Fibroblast of lung (primary cell): ENCODE measurements at regions not wholly inside any gene's neighbourhood (a gene's known extent, or its start where the extent isn't known, plus 50 kb on each side); places are given as distances from the start of the nearest gene placed in this dataset.

Experiments
- EZH2 ChIP-seq: IDR thresholded peaks from 2 replicates; pipeline ENCODE4 v1.5.1; 2012; ENCODE audit warnings: low read length, control low read depth, mild to moderate bottlenecking; ENCODE audit errors: missing control alignments
- TF ChIP-seq, protein P1 (sequence below), 2 donors: IDR thresholded peaks in 1 of 2; conservative IDR thresholded peaks in 1 of 2; 1 replicate in 1 of 2; 2 replicates in 1 of 2; pipeline ENCODE4 v1.5.1; 2011 to 2012; ENCODE audit warnings: low read length in 2 of 2, control low read depth in 1 of 2, inconsistent platforms in 1 of 2, low read depth in 1 of 2, mild to moderate bottlenecking in 1 of 2

- TF ChIP-seq, protein P1, sequence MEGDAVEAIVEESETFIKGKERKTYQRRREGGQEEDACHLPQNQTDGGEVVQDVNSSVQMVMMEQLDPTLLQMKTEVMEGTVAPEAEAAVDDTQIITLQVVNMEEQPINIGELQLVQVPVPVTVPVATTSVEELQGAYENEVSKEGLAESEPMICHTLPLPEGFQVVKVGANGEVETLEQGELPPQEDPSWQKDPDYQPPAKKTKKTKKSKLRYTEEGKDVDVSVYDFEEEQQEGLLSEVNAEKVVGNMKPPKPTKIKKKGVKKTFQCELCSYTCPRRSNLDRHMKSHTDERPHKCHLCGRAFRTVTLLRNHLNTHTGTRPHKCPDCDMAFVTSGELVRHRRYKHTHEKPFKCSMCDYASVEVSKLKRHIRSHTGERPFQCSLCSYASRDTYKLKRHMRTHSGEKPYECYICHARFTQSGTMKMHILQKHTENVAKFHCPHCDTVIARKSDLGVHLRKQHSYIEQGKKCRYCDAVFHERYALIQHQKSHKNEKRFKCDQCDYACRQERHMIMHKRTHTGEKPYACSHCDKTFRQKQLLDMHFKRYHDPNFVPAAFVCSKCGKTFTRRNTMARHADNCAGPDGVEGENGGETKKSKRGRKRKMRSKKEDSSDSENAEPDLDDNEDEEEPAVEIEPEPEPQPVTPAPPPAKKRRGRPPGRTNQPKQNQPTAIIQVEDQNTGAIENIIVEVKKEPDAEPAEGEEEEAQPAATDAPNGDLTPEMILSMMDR (conservative IDR thresholded peaks at IDR 0.05 in 1 of 2, IDR thresholded peaks at IDR 0.05 in 1 of 2; ENCODE audit: low read depth in 1 of 2, low read length in 2 of 2): no peak
- TF ChIP-seq EZH2: no peak
Measured at GRCh38 chr7:12747687-12748306, 60.4 kb downstream of the ARL4A start.
